ENCODE measurements at regions not wholly inside any gene's neighbourhood (a gene's known extent, or its start where the extent isn't known, plus 50 kb on each side); places are given as distances from the start of the nearest gene placed in this dataset.

- Histone ChIP-seq H3K4me3 (no peak overlapping the region), H3K4me1 (peaks cover 8% of the 10 kb centered on the region), H3K27me3 (no peaks in the 10 kb centered on the region), H3K27ac (no peak overlapping the region), H3K36me3 (no peaks in the 10 kb centered on the region), H3K9me3 (no peaks in the 10 kb centered on the region)
- DNase-seq: no peak
- no peak for TF ChIP-seq CTCF (IDR thresholded peaks at IDR 0.05)
- no peak for ATAC-seq
- intact Hi-C loops (cut with DNase I): no loop called here
Measured at GRCh38 chr1:229122606-229123005, 148.3 kb upstream of the RAB4A start.

GRCh38 chr1:229124116-229124515 lies 146.8 kb upstream of the RAB4A start:
- Histone ChIP-seq H3K27me3 (no peaks in the 10 kb centered on the region), H3K4me3 (no peak overlapping the region), H3K9me3 (no peaks in the 10 kb centered on the region), H3K36me3 (no peaks in the 10 kb centered on the region), H3K27ac (no peak overlapping the region), H3K4me1 (no peaks in the 10 kb centered on the region)
- intact Hi-C loops (cut with DNase I): no loop called here
- DNase-seq (no peak), ATAC-seq (no peak)
- TF ChIP-seq CTCF (IDR thresholded peaks at IDR 0.05): no peak

GRCh38 chr1:229124520-229125124 lies 146.3 kb upstream of the RAB4A start:
- no peak for TF ChIP-seq CTCF (IDR thresholded peaks at IDR 0.05)
- DNase-seq (no peak), ATAC-seq (no peak)
- no peak overlapping the region for H3K4me3 ChIP-seq
- no peak overlapping the region for H3K27ac ChIP-seq
- no peaks in the 10 kb centered on the region for H3K27me3 ChIP-seq
- no peaks in the 10 kb centered on the region for H3K36me3 ChIP-seq
- H3K4me1 ChIP-seq: peaks cover 5% of the 10 kb centered on the region
- no peaks in the 10 kb centered on the region for H3K9me3 ChIP-seq
- intact Hi-C loops (cut with DNase I): no loop called here

GRCh38 chr1:229127301-229127700 lies 143.6 kb upstream of the RAB4A start:
- Histone ChIP-seq H3K36me3 (no peaks in the 10 kb centered on the region), H3K9me3 (no peaks in the 10 kb centered on the region), H3K27ac (no peak overlapping the region), H3K4me3 (no peak overlapping the region), H3K4me1 (peaks cover 8% of the 10 kb centered on the region), H3K27me3 (no peaks in the 10 kb centered on the region)
- peak; percentile 47 for ATAC-seq
- intact Hi-C loops (cut with DNase I): no loop called here
- TF ChIP-seq CTCF (IDR thresholded peaks at IDR 0.05): no peak
- no peak for DNase-seq

GRCh38 chr1:229128066-229128608 lies 142.8 kb upstream of the RAB4A start:
- H3K36me3 ChIP-seq: no peaks in the 10 kb centered on the region
- no peak overlapping the region for H3K27ac ChIP-seq
- DNase-seq (no peak), ATAC-seq (peak; percentile 24)
- no peaks in the 10 kb centered on the region for H3K9me3 ChIP-seq
- no peak overlapping the region for H3K4me3 ChIP-seq
- H3K27me3 ChIP-seq: no peaks in the 10 kb centered on the region
- intact Hi-C loops (cut with DNase I): no loop called here
- peaks cover 8% of the 10 kb centered on the region for H3K4me1 ChIP-seq
- TF ChIP-seq CTCF (IDR thresholded peaks at IDR 0.05): no peak

All from upper lobe of right lung (tissue), 1 donor.